Neural cell (in vitro differentiated cells): ENCODE measurements at regions not wholly inside any gene's neighbourhood (a gene's known extent, or its start where the extent isn't known, plus 50 kb on each side); places are given as distances from the start of the nearest gene placed in this dataset.

Experiments used
- H2AFZ ChIP-seq: fragments of 200-600, 300-800 bp; sonication (generic), shearing (Covaris generic); 2 replicates; pipeline ENCODE4 v1.6.0; 2014; ENCODE audit warnings: low read depth, mild to moderate bottlenecking, antibody characterized with exemption, low read length, moderate library complexity
- H3F3A ChIP-seq: fragments of 200-600 bp; shearing (Covaris generic); 2 replicates; pipeline ENCODE4 v1.6.1; 2016; ENCODE audit warnings: mild to moderate bottlenecking, moderate library complexity, mixed read lengths, antibody characterized with exemption, low read length; ENCODE audit not compliant: insufficient read depth, poor library complexity, severe bottlenecking
- H3K27ac ChIP-seq: fragments of 200-600, 300-800 bp; sonication (generic), shearing (Covaris generic); 2 replicates; pipeline ENCODE4 v1.5.1; 2014; ENCODE audit warnings: mild to moderate bottlenecking, low read length, moderate library complexity
- H3K27me3 ChIP-seq: fragments of 300-800, 200-600 bp; sonication (generic), shearing (Covaris generic); 2 replicates; pipeline ENCODE4 v1.6.0; 2014; ENCODE audit warnings: mild to moderate bottlenecking, low read depth, low read length, moderate library complexity; ENCODE audit not compliant: insufficient read depth
- H3K36me3 ChIP-seq: fragments of 300-800, 200-600 bp; sonication (generic), shearing (Covaris generic); 2 replicates; pipeline ENCODE4 v1.5.1; 2014; ENCODE audit warnings: mild to moderate bottlenecking, antibody characterized with exemption, low read length, moderate library complexity; ENCODE audit not compliant: insufficient read depth
- H3K4me2 ChIP-seq: fragments of 300-800, 200-600 bp; sonication (generic), shearing (Covaris generic); 2 replicates; pipeline ENCODE4 v1.6.0; 2014; ENCODE audit warnings: mild to moderate bottlenecking, low read length
- H3K4me3 ChIP-seq: fragments of 300-800, 200-600 bp; sonication (generic), shearing (Covaris generic); 2 replicates; pipeline ENCODE4 v1.5.1; 2014; ENCODE audit warnings: mild to moderate bottlenecking, low read length, moderate library complexity
- H3K79me2 ChIP-seq: fragments of 200-600 bp; shearing (Covaris generic); replicated peaks from 2 replicates; pipeline ENCODE4 v1.6.0; 2014; ENCODE audit warnings: mild to moderate bottlenecking, low read length, moderate library complexity; ENCODE audit not compliant: insufficient read depth
- H3K9ac ChIP-seq: fragments of 300-800, 200-600 bp; sonication (generic), shearing (Covaris generic); 2 replicates; pipeline ENCODE4 v1.6.1; 2016; ENCODE audit warnings: mild to moderate bottlenecking, low read length, mixed read lengths
- H3K9me2 ChIP-seq: fragments of 200-600 bp; shearing (Covaris generic); 2 replicates; pipeline ENCODE4 v1.6.1; 2016; ENCODE audit warnings: mild to moderate bottlenecking, low read length, mixed read lengths; ENCODE audit not compliant: insufficient read depth
- H3K9me3 ChIP-seq: fragments of 200-600, 300-800 bp; sonication (generic), shearing (Covaris generic); 2 replicates; pipeline ENCODE4 v1.6.1; 2016; ENCODE audit warnings: mild to moderate bottlenecking, mixed run types, low read length, moderate library complexity, mixed read lengths
- H4K20me1 ChIP-seq: fragments of 200-600 bp; shearing (Covaris generic); 2 replicates; pipeline ENCODE4 v1.6.1; 2016; ENCODE audit warnings: mild to moderate bottlenecking, mixed run types; ENCODE audit not compliant: insufficient read depth
- EP300 ChIP-seq: fragments of 450-650 bp; conservative IDR thresholded peaks from 2 replicates; pipeline ENCODE4 v1.6.1; 2014; ENCODE audit warnings: antibody characterized with exemption, mild to moderate bottlenecking, moderate library complexity; ENCODE audit not compliant: poor library complexity, severe bottlenecking
- EZH2 ChIP-seq: fragments of 200-600, 300-800 bp; shearing (Covaris generic), sonication (generic); IDR thresholded peaks from 2 replicates; pipeline ENCODE4 v1.6.1; 2014; ENCODE audit warnings: antibody characterized with exemption, low read length, borderline replicate concordance, mild to moderate bottlenecking; ENCODE audit not compliant: insufficient read depth, poor library complexity, severe bottlenecking
- MXI1 ChIP-seq: fragments of 450-650 bp; conservative IDR thresholded peaks from 2 replicates; pipeline ENCODE4 v1.6.1; 2014; ENCODE audit warnings: antibody characterized with exemption, mild to moderate bottlenecking; ENCODE audit not compliant: poor library complexity, severe bottlenecking
- POLR2AphosphoS5 ChIP-seq: IDR thresholded peaks from 2 replicates; pipeline ENCODE4 v1.6.1; 2012
- RAD21 ChIP-seq: fragments of 450-650 bp; conservative IDR thresholded peaks from 2 replicates; pipeline ENCODE4 v1.6.1; 2014; ENCODE audit warnings: antibody characterized with exemption, mild to moderate bottlenecking, moderate library complexity
- REST ChIP-seq: IDR thresholded peaks from 2 replicates; pipeline ENCODE4 v1.6.1; 2012; ENCODE audit warnings: borderline replicate concordance
- SMC3 ChIP-seq: fragments of 450-650 bp; conservative IDR thresholded peaks from 2 replicates; pipeline ENCODE4 v1.6.1; 2014; ENCODE audit warnings: antibody characterized with exemption, mild to moderate bottlenecking, moderate library complexity; ENCODE audit not compliant: poor library complexity
- TAF1 ChIP-seq: IDR thresholded peaks from 2 replicates; pipeline ENCODE4 v1.6.1; 2012; ENCODE audit warnings: low read depth
- TF ChIP-seq, protein P1 (sequence below): fragments of 450-650 bp; IDR thresholded peaks from 2 replicates; pipeline ENCODE4 v1.5.1; 2014; ENCODE audit warnings: antibody characterized with exemption, mild to moderate bottlenecking, moderate library complexity; ENCODE audit not compliant: poor library complexity, severe bottlenecking

DNA sequence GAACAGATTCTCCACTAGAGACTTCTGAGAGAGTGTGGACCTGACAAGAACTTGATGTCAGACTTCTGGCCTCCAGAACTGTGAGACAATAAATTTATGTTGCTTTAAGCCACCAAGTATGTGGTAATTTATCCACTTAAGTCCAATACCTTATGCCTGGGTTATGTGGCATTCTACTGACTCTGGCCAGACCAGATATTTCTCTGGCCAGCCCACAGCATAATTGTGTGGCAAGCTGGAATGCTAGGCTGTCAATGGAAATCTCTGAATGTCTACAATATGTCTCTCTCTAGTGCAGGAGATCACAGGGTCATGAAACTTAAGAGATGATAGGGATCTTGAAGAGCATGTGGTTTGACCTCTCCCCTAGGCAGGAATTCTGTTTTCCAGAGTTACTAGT lies 251.0 kb downstream of the ZNF674 start:
- TF ChIP-seq REST (no peak), TAF1 (no peak)
- no peak overlapping the region for H3K4me2 ChIP-seq
- H3K79me2 ChIP-seq, result no peaks in the 10 kb centered on the region
- no peaks in the 10 kb centered on the region for H4K20me1 ChIP-seq
- no peaks in the 10 kb centered on the region for H3K9me3 ChIP-seq
- no peaks in the 10 kb centered on the region for H3K27me3 ChIP-seq
- H3K9ac ChIP-seq, result no peak overlapping the region
- H3K36me3 ChIP-seq, result no peaks in the 10 kb centered on the region
- H3K4me3 ChIP-seq, result no peak overlapping the region
- no peaks in the 10 kb centered on the region for H3F3A ChIP-seq
- no peaks in the 10 kb centered on the region for H3K9me2 ChIP-seq
- no peak overlapping the region for H3K27ac ChIP-seq
- H2AFZ ChIP-seq, result no peak overlapping the region

DNA sequence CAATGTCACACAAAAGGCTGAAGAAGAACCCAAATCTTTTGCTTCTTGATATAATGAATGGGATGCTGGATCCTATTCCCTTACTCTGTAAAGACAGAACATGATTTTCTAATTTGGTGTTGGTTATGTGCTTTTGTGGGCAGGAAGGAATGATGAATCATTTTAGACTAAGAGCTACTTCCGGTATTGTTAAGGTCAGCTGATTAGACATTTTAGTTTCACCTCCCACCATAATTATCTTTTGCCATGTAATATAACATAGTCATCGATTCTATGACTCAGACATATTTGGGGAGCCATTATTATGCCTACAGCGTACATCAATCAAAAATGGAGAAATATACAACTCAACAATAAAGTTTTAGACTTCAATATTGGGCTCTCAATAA lies 265.3 kb downstream of the ZNF674 start:
- H3F3A ChIP-seq, result no peaks in the 10 kb centered on the region
- no peak overlapping the region for H3K9ac ChIP-seq
- H3K9me2 ChIP-seq, result no peaks in the 10 kb centered on the region
- H3K36me3 ChIP-seq, result no peaks in the 10 kb centered on the region
- H2AFZ ChIP-seq, result no peak overlapping the region
- H3K4me2 ChIP-seq, result no peak overlapping the region
- H3K27me3 ChIP-seq, result no peaks in the 10 kb centered on the region
- H4K20me1 ChIP-seq, result no peaks in the 10 kb centered on the region
- H3K79me2 ChIP-seq, result no peaks in the 10 kb centered on the region
- peak overlapping the region; percentile 24 for H3K27ac ChIP-seq
- TF ChIP-seq, protein P1, sequence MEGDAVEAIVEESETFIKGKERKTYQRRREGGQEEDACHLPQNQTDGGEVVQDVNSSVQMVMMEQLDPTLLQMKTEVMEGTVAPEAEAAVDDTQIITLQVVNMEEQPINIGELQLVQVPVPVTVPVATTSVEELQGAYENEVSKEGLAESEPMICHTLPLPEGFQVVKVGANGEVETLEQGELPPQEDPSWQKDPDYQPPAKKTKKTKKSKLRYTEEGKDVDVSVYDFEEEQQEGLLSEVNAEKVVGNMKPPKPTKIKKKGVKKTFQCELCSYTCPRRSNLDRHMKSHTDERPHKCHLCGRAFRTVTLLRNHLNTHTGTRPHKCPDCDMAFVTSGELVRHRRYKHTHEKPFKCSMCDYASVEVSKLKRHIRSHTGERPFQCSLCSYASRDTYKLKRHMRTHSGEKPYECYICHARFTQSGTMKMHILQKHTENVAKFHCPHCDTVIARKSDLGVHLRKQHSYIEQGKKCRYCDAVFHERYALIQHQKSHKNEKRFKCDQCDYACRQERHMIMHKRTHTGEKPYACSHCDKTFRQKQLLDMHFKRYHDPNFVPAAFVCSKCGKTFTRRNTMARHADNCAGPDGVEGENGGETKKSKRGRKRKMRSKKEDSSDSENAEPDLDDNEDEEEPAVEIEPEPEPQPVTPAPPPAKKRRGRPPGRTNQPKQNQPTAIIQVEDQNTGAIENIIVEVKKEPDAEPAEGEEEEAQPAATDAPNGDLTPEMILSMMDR, result no peak
- TF ChIP-seq MXI1 (no peak), EZH2 (no peak), REST (no peak), SMC3 (no peak), EP300 (no peak), POLR2AphosphoS5 (no peak), TAF1 (no peak), RAD21 (no peak)
- no peak overlapping the region for H3K4me3 ChIP-seq
- H3K9me3 ChIP-seq, result no peaks in the 10 kb centered on the region
